IPS-NIHi7 (cell line): ENCODE measurements at regions not wholly inside any gene's neighbourhood (a gene's known extent, or its start where the extent isn't known, plus 50 kb on each side); places are given as distances from the start of the nearest gene placed in this dataset.

Experiments
- DNase-seq: peaks from one replicate; pipeline ENCODE4 v3.0.0; 2012; ENCODE audit warnings: mixed read lengths; ENCODE audit errors: extremely low spot score

DNA sequence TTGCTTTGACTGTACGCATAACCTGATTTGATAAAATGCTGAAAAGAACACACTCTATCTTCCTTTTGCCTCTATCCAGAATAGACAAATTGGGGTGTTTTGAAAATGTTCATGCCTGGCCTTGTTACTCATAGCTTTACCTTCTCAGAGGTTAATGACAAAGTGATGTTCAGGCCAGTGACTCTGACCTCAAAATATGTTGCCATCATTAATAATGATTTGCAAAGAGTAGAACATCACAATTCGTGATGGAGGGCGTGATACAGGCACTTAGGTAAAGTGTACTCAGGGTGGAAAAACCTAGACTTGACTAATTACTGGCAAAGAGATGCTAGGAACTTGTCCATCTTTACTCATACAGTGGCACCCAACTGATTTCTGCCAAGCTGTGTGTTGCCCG, 656.6 kb upstream of the SOX9 start:
- no peak for DNase-seq

DNA sequence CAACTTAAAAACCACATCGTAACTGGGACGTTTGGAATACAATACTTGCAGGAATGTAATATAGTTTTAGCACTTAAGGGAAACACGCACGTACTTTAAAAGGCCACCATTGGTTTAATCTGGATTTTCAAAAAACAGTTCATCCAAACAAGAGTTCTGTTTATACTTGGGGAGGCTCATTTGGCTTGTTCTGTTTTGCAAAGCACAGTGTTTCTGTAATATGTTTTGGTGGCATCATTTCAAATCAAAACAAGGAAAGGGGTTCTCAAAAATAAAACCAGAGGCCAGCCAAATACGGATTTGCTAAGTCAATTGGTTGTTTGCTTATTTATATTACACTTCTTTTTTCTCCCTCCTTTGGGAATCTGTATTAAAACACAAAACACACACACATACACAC, 656.1 kb upstream of the SOX9 start:
- no peak for DNase-seq

DNA sequence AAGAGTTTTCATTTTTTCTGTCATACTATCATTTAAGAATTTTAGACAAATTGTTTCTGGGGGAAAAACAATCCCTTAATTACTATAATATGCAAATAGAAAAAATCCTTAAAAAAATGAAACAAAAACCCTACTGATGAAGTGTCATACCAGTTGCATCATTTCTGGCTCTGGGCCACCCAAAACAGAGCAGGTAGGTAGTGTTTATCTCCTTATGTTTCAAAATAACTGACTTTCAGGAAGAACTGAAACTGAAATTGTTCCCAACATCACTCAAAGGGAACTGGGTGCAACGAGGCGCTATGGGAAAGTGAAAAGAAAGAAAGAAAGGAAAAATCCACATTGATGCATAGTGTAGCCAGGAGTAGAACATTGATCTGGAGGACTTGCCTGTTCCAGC, 653.1 kb upstream of the SOX9 start:
- no peak for DNase-seq

DNA sequence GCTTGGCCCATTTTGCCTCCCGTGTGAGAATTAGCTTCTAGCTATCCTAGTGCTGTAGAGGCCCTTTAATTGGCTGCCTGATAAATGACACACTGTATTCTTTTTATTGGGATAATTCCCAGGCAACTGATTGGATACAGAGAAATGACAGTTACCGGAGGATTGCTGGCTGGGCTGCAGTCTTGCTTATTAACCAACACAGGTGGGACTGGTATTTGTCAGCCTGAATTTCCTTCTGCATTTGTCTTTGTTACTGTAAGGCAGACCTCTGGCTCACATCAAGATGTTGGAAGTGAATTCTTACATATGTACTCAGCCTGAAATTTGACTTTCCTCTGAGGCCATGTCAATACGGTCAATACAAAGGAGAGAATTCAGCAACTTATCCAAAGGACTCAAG, 650.8 kb upstream of the SOX9 start:
- DNase-seq: no peak

DNA sequence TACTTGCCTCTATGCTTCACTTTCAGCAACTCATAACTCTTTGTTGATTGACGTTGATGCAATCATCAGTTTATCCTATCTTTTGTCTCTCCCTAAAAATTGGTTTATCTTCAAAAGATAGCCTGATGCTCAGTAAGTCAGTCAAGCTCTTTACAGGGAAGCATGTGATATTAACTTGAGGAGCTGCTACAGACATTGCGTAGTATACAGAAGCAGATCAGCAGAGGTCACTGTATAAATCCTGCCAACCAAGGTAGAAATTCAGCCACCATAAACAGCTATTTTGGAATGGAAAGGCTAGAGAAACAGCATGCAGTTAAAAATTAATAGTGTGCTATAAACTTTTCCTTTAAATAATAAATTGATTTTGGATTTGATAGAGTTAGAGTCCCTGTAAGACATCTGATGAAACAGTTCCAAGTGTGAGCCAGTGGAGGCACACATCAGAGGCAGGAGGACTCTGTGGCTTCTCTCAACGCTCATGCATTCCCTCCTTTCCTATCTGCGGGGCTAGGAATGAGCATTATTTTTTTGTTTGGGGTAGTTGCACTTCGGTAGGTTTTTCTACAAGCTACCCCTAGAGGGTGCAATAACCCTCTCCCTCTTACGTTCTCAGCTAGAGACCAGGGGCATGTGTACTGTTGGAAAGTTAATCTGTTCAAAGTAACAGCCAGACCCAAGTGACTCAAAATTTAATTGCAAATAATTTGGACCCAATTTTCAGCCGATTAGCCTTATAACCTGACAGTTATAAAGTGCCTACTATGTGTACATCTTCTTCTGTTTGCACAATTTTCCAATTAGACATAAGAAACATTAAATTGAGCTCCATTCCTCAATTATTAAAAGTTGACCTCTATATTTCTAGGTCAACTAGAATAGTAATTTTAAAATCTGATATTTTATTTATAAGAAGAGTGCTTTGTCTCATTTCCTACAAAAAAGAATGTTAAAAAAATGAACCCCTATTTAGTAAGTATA, 647.7 kb upstream of the SOX9 start:
- DNase-seq: peak; percentile 71

DNA sequence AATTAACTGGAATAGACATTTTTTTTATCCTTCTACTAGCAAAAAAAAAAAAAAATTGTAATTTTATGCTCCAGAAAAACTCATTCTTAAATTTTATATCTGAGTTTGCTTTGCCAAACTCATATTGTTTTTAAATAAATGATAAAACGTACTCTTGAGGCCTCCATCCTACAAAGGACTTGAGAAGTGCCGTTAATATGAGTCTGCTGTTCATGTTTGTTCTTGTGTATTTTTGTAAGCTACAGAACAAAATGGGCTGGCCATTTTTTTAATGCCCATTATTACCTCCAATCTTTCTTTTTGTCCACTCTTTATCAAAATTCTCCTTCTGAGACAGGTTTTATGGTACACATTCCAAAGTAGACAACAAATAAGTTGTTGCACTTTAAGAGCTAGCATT, 643.5 kb upstream of the SOX9 start:
- DNase-seq: no peak

DNA sequence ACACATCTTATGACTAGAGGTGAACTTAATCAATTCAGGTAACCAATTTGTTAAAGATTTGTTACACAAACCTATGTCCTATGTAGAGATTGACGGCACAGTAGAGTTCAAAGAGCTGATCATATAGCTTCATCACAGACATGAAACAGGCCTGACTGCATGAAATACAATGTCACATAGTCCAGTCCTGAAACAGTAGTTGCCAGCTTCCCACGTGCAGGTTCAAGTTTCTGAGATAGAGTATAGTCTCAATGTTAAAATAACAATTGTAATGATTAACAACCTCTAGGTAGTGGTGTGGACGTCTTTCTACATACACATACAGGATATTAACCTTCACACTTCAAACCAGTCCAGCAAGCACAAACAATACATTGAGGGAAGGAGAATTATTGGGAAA, 640.7 kb upstream of the SOX9 start:
- no peak for DNase-seq

DNA sequence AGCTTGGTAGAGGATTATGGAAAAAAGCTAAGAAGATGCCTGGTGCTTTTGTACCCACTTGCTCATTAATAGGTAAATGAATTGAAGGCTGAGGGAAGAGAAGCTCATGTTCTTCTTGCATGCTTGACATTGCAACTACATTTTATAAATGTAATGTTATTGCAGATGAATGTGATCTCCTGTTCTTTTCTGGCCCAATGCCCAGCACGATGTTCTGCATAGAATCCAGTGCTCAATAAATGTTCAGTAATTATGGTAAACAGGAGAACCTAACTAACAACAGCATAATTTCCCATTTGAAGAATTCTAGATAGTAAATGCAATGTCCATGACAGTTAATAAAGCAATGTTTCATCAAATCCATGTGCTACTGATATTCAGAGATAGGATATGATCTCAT, 638.2 kb upstream of the SOX9 start:
- no peak for DNase-seq

DNA sequence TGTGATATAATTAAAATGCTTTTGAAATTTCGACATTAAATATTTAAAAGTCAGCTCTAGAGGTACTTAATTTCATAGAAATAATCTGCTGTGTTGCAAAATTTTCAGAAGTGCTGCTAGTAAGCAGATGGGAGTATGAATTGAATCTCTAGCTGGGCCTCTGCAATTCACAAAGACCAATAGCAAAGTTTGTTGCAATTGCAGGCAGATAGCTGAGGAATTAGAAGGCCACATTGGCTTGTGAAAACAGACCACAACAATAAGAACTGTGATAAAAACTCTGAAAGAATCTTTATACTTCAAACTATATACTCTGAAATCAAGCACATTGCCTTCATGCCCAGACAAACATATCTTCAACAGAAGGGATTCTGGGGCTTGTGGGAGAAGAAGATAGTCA, 636.3 kb upstream of the SOX9 start:
- DNase-seq: no peak

DNA sequence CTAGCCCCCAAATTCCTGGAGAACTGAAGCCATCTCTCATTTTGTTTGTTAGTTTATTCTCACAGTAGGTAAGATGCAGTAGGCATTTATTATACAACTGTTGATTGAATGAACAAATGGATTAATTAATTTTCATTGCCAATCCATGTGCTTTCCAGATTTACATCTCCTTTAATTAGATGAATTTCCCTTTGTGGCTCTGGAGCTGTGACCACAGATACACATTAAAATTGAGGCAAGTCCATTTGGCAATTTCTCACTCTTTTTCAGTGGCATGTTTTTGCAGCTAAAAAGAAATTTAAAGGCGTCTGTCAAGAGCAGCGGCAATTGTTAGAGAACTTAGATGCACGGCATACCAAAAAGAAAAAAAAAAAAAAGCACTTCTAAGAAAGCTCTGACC, 635.4 kb upstream of the SOX9 start:
- DNase-seq: no peak

DNA sequence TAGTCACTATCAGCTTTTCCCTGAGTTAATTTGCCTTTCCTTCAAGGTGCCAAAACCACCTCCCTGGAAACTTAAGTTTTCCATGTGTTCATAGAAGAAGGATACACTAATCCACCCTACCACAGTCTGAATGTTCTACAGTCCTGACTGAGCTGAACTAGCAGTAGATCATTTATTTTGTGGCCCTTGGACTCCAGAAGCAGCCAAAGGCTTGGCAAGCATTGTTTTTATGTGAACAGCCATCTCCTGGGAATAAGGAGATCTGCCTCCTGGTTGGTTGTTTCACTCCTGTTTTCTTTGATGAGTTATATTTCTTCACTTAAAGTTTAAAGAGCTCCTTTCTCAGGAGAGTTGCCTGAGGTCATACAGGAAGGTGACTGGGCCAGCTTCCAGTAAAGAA, 634.6 kb upstream of the SOX9 start:
- no peak for DNase-seq

DNA sequence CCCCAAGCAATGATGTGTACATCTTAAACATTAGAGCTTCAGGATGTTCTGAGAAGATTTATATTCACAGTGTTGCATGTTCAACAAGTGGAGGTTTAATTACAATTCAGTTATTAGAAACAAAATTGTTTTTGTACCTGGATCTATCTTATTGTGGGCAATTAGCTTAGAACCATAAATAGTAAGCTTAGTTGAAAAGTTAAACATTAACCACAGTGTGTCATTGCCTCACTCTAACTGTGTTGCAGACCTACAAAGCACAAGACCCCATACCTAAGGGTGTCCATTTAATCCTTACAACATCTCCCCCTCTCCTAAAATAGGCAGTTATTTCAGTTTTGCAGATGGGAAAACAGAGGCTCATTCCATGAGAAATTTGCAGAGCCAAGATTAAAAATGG, 632.0 kb upstream of the SOX9 start:
- DNase-seq: no peak

DNA sequence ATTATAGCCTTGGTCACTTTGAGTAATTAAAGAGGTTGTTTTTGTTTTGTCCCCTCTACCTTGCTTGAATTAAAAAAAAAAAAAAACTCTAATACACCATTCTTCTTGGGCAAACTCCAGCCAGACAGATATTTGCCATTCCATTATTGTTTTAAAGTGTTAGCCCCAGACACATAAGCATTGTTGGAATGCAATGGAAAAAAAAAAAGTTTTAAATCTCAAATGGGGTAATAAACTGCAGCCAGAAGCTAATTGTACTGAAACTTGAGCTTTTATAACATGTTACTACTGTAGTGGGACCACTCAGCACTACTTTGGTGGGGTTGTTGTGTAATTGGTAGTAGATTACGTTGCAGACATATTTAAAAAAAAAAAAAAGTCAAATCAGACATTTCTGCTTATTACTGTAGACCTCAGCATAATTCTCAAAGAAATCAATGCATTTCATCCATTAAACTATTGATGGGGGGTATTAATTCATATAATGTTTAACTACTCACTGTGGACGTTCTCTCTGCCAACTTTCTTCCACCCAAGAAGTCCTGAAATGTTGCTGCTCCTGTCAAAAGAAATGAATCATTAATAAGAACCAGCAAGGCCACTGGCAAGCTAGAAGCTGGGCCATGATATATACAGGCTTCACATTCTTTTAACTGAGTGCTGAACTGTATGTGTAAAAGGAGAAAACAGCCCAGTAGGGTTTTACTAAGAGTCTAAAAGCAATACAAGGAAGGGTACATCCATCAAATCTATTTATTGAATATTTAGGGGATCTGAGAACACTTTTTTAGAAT, 626.6 kb upstream of the SOX9 start:
- no peak for DNase-seq

DNA sequence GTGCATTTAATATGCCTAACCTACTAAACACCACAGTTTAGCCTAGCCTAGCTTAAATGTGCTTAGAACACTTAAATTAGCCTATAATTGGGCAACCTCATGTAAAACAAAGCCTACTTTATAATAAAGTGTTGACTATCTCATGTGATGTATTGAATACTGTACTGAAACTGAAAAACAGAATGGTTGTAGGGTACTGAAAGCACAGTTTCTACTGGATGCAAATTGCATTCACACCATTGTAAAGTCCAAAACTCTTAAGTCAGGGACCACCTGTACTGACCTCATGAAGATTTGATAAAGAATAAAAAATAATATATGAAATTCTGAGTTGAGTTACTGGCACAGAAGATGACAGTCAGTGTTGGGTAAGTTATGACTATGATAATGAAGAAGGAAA, 625.4 kb upstream of the SOX9 start:
- no peak for DNase-seq

DNA sequence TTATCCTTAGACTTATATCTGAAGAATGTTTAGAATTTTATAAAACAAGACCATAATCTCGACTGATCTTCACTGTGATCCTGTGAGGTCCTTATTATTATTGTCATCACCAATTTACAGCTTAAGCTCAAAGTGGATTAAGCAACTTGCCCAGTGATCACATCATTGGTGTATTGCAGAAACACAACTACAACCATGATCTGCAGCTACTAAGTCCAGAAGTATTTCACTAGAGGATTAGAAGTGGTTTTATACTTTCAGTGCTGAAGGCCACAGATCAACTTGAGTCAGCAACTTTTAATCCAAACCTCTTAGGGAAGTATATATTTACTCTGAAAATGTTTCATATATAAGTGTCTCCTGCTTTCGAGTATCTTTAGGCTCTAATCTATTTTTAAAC, 624.3 kb upstream of the SOX9 start:
- DNase-seq: no peak

DNA sequence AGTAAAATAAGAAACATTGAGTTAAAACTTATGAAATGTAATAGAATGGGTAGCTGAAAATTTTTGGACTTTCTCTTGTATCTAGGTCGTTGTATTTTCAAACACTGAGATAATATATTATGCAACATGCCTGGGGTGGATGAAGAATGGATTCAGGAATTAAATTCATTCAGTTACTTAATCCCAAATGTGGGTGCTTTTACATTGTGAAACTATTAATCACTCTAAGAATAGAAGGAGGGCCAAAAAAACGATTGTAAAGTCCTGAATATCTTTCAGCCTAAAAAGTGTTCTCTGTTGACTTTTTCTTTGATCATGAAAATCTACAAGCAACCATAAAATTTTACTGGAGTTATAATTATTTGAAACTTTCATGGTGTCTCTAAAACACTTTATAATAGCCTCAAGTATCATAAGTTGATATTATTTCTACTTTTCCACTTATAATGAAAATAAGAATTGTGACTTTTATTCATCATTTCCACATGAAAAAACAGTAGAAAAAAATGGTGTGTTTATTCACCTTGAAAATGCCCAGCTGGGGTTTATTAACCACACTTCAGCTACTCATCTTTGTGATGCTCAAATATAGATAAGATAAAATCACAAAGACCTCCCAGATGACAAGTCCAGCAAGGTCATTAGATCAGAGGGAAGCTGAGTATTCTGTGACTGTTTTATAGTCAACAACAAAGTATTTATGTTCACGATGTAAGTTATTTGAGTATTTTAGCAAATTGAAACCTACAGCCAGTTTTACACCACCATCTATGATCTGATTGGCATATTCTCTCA, 619.9 kb upstream of the SOX9 start:
- DNase-seq: no peak

DNA sequence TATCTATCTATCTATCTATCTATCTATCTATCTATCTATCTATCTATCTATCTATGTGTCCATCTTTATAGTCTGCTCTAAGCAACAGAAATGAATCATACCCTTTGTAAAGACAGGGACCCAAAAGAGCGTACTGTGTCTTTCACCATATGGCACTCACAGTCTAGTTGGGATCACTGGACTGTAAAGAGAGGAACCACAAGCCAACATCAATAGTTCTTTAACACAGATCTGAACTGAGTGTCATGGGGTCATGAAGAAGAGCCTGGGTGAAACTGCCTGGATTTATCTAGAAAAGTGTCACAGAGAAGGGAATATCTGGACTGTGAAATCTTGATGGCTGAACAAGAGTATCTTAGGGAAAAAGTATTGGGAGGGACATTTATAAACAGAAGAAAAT, 619.1 kb upstream of the SOX9 start:
- no peak for DNase-seq

DNA sequence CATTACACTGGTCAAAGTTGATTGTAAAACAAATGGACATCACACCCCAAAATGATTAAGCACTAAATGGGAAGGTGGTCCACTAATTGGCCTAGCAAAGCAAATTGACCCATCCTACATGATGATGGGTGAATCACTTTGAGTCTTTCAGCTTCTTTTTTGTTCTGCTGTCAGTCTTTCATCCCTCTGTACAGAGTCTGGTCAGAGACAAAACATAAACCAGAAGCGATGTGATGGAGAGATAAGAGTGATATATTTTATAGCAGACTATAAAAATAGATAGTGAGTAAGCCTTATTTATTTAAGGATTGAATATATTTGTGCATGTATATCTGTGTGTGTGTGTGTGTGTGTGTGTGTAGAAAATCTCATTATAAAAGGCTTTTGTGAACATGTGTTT, 618.4 kb upstream of the SOX9 start:
- no peak for DNase-seq

DNA sequence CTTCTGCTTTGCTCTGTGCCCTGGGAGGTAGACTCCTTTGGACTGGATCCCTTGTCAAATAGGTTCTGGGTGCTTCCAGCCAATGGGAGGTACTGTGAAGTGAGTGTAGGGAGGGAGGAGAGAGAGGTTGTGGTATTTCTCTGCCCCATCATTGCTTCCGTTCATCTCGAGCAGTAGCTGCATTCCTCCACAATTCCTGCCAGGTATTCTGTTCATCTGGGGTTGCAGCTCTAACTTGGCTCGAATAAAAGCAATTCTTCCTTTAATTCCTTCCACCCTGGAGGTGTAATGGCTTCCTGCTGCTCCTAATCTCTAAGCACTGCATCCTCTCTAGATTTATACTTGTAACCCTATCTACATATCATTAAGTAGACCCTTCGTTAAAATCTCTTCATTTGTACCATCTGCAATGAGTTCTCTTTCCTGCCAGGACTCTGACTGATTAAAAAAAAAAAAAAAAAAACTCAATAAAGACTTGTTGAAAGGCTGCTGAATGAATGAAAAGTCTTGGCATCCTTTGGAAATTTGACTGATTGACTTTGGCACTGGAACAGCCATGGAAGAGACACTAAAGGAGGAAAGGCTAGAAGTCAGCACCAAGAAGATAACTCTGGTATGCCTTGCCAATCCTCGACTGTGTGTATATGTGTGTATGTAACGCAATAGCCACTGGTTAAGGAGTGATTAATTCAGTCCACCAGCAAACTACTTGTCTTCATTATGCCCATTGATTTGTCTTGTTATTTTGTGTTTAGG, 616.9 kb upstream of the SOX9 start:
- no peak for DNase-seq

DNA sequence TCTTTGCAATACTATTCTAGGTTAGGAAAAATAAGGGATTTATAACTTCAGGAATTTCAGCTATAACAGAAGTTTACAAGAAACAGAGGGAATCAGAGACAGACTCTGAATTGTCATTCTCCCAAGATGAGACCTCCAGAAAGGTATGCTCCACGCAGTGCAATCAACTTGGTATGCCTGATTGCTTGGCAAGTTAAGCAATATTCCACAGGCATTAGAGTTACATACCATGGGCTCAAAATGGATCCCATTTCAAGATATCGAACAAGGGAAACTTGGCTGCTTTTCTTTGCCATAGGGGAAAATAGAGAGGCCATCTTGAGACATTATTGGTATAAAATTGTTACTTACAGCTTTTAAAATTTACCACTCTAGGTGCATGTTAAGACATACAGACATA, 615.6 kb upstream of the SOX9 start:
- DNase-seq: no peak

DNA sequence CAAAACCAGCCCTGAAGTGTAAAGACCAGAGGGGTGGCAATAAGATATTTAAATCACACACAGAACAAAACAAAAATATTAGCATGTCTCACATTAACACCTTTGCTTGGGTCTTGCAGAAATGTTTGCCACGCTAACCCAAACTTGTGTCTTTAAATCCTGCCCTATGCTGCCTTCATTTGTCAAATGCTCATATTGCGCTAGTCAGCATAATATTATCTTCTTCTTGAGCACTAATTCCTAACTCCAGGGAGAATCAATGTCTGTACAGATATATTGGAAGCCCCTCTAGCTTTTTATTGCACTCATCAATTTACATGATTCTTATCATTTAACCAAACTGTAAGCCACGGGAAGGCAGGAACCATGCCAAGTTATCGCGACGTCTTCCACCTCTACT, 614.8 kb upstream of the SOX9 start:
- no peak for DNase-seq
